COLO668 (cell line): ENCODE measurements at regions not wholly inside any gene's neighbourhood (a gene's known extent, or its start where the extent isn't known, plus 50 kb on each side); places are given as distances from the start of the nearest gene placed in this dataset.
"Not testable (repeated sequence)": the region's sequence is repeated elsewhere in the genome, so short reads cannot be mapped to it uniquely, and the experiment has no call there.

Source experiments
- DNase-seq: peaks from one replicate; lab custom pipeline; 2025; ENCODE audit not compliant: unreplicated experiment; lab: John Stamatoyannopoulos, UW

- DNase-seq, result no peak
Observed at GRCh38 chr16:50497592-50497991, 50.6 kb upstream of the NKD1 start.

GRCh38 chr16:50496990-50497389, 51.2 kb upstream of the NKD1 start:
- DNase-seq, result no peak

DNA sequence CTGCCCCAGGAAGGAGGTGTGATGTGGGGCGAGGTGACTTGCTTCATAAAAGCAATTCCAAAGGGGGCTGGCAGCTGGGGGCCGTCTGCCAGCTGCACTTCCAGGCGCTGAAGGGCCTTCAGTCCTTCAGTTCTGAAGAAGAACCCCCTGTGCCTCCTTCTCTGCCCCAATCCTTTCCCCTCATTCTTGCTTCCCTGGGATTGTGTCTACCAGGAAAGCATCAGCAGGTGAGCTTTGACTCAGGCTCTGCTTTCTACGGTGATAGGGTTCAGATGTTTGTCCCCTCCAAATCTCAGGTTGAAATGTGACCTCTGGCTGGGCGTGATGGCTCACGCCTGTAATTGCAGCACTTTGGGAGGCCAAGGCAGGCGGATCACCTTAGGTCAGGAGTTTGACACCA, 52.5 kb upstream of the NKD1 start:
- DNase-seq, result no peak

- DNase-seq, result no peak
Observed at GRCh38 chr16:50494501-50495491, 53.4 kb upstream of the NKD1 start.

- DNase-seq, result no peak
Observed at GRCh38 chr16:50491516-50491915, 56.7 kb upstream of the NKD1 start.

GRCh38 chr16:50490828-50491227, 57.4 kb upstream of the NKD1 start:
- no peak for DNase-seq

GRCh38 chr16:50489182-50489581, 59.0 kb upstream of the NKD1 start:
- no peak for DNase-seq

DNA sequence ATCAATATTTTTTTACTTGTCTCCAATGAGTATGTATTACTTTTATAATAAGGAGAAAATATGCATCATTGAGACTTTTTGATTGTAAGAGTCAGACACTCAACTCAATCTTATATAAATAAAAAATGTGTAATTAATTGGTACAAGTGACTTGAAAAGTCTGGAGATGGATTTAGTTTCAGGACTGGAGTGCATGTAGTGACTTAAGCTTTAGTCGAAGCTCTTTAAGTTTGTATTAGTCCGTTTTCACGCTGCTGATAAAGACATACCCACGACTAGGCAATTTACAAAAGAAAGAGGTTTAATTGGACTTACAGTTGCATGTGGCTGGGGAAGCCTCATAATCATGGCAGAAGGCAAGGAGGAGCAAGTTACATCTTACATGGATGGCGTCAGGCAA, 60.7 kb upstream of the NKD1 start:
- DNase-seq, result no peak

GRCh38 chr16:50486162-50486561, 62.0 kb upstream of the NKD1 start:
- DNase-seq, result not testable (repeated sequence)

DNA sequence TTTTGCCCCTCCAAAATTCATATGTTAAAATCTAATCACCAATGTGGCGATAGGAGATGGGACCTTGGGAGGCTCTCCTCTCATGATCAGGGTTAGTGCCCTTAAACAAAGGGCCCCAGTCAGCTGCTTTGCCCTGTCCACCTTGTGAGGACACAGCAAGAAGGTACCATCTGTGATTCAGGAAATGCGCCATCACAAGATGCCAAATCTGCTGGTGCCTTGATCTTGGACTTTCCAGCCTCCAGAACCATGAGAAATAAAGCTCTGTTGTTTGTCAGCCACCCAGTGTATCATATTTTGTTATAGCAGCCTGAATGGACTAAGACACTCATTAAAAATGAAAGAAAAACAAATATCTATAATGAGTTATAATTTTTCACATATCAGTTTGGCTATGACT, 63.0 kb upstream of the NKD1 start:
- DNase-seq, result no peak

DNA sequence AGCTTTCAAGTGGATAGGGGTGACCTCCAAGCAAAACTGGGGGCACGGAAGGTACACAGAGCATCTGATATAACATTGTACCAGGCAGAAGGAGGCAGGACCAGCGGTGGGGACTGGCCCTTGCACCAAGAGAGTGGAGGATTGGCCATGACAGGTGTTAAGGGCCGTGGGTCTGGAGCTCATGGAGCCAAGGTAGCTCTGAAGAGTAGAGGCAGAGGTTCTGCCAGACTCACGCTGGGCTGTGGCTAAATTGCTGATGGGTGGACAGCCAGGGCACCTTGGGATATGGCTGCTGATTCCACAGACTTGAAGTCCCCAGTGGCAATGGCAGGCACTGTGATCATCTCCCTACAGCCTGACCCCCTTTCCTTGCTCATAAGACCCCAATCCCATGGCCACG, 65.9 kb upstream of the NKD1 start:
- DNase-seq, result no peak

- DNase-seq, result no peak
Observed at GRCh38 chr16:50480206-50480605, 68.0 kb upstream of the NKD1 start.

GRCh38 chr16:50479771-50480170, 68.4 kb upstream of the NKD1 start:
- no peak for DNase-seq

- DNase-seq, result peak; percentile 75
Observed at GRCh38 chr16:50478773-50479149, 69.4 kb upstream of the NKD1 start.

DNA sequence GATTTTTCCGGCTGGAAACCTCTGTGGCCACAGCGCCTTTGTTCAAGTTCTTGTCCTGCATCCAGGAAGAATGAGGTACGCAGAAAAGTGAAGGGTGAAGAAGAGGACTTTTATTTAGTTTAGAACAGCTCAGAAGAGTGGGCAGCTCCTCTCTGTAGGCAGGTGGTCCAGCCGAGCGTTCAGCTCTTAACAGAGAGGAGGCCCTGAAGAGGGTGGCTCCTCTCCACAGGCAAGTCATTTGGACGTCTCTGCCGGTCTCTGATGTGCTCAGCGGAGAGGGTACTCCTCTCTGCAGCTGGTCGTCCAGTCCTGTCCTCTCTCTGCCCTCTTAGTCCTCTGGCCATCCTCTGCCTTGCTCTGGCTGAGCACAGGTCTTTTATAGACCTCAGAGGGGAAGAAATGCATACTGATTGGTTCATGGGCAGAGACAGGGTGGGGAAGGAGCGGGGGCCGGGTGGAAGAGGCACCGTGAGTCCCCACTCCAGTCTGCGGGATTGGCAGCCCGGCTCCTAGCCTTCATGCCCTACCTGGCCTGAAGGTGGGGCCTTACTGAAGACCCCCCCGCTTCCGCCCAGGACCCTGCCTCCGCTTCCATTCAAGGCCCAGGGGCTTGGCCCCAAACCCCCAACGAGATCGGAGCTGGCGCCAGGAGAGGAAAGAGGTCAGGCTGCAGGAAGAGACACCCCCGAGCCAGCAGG, 70.0 kb upstream of the NKD1 start:
- no peak for DNase-seq

DNA sequence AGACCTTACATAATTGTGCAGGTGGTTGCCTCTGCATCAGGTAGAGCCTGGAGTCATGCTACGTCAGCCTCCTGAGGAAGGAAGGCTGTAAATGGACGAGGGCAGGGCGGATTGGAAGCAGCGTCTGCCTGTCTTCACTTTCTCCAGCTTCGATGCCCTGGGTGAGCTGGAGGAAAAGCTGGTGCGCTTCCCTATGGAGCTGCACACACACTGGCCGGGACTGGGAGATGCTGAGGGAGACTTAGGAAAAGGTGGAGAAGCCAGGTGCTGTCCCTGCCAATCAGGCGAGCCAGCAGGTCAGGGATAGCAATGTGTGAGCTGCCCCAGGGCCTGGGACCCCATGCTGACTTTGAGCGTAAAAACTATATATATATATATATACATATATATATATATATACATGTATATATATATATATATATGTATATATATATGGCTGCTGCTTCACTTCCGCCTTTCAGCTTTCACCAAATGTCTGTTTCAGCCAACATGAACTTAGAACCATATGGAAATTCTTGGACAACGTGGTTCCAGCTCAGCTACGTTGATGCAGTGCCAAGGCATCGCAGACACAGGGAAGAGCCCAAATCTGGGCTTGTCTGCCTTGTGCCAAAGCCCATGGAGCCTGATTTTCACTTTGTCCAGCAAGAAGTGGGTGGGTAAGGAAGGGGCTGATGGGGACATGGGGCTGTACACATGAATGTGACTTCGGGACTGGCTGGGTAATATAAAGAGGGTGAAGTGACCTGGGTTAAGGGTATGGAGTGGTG, 71.5 kb upstream of the NKD1 start:
- DNase-seq, result no peak

DNA sequence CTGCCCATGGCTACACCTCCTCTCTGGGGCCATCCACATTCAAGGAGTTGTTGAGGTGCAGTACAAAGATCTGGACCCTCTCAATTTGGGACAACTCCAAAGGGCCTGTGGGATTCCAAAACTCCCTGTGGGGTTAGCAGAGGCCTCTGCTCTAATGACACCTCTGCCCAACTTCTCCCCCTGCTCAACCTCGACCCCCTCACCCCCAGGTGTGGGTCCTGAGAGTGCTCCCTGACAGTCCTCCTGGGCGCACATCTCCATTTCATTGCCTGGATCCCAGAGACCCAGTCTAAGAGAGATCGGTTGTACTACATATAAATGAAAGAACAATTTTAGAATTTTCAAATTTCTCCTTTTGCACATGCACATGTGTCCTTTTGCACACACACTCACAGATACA, 73.0 kb upstream of the NKD1 start:
- no peak for DNase-seq

DNA sequence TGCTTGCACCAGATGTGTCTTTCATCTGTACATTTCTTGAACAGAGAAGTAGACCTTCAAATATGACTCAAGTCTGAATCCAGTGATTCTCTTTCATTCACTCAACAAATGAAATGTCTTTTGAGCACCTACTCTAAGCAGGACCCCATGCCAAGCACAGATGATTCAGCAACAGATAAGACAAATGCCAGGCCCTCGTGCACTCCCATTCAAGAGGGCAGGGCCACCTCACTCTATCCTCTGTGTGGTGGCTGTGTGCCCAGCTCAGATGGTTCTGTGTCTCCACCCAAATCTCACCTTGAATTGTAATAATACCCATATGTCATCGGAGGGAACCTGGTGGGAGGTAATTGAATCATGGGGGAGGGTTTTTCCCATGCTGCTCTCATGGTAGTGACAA, 74.1 kb upstream of the NKD1 start:
- DNase-seq, result no peak

- no peak for DNase-seq
Observed at GRCh38 chr16:50473356-50473945, 74.7 kb upstream of the NKD1 start.

DNA sequence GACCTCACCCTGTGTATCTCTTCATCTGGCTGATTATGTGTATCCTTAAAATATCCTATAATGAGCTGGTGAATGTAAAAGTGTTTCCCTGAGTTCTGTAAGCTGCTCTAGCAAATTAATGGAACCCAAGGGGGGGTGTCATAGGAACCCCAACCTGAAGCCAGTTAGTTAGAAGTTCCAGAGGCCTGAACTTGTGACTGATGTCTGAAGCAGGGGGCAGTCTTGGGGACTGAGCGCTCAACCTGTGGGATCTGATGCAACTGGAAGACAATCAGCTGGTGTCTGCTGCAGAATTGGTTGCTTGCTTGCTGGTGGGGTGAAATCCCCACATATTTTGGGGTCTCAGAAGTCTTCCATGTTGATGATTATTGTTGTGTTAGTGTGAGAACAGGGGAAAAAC, 75.7 kb upstream of the NKD1 start:
- DNase-seq, result no peak

GRCh38 chr16:50470687-50471086, 77.5 kb upstream of the NKD1 start:
- DNase-seq, result no peak
